Muscle layer of colon (tissue), 2 donors: ENCODE measurements at regions not wholly inside any gene's neighbourhood (a gene's known extent, or its start where the extent isn't known, plus 50 kb on each side); places are given as distances from the start of the nearest gene placed in this dataset.

Experiments used
- H3K27ac ChIP-seq: one replicate; pipeline ENCODE4 v1.7.0; 2013; ENCODE audit warnings: low read depth, mild to moderate bottlenecking, low read length, moderate library complexity
- H3K27me3 ChIP-seq, 2 donors: one replicate each; pipeline ENCODE4 v1.7.0; 2013; ENCODE audit warnings: low read length in 2 of 2, mild to moderate bottlenecking in 2 of 2; ENCODE audit not compliant: insufficient read depth in 2 of 2, control insufficient read depth in 1 of 2
- H3K36me3 ChIP-seq: one replicate; pipeline ENCODE4 v1.7.0; 2013; ENCODE audit warnings: mild to moderate bottlenecking, low read length; ENCODE audit not compliant: insufficient read depth
- H3K4me1 ChIP-seq: one replicate; pipeline ENCODE4 v1.7.0; 2013; ENCODE audit warnings: mild to moderate bottlenecking, low read length; ENCODE audit not compliant: insufficient read depth
- H3K4me3 ChIP-seq, 2 donors: one replicate each; pipeline ENCODE4 v1.7.0; 2013; ENCODE audit warnings: low read length in 2 of 2, low read depth in 1 of 2, mild to moderate bottlenecking in 1 of 2, moderate library complexity in 1 of 2
- H3K9ac ChIP-seq: one replicate; pipeline ENCODE4 v1.7.0; 2013; ENCODE audit warnings: low read length
- H3K9me3 ChIP-seq: one replicate; pipeline ENCODE4 v1.7.0; 2013; ENCODE audit warnings: mild to moderate bottlenecking, low read length
- donor health status: abdominal sarcoma.
- donor health status: Adenocarcinoma of cecum.

DNA sequence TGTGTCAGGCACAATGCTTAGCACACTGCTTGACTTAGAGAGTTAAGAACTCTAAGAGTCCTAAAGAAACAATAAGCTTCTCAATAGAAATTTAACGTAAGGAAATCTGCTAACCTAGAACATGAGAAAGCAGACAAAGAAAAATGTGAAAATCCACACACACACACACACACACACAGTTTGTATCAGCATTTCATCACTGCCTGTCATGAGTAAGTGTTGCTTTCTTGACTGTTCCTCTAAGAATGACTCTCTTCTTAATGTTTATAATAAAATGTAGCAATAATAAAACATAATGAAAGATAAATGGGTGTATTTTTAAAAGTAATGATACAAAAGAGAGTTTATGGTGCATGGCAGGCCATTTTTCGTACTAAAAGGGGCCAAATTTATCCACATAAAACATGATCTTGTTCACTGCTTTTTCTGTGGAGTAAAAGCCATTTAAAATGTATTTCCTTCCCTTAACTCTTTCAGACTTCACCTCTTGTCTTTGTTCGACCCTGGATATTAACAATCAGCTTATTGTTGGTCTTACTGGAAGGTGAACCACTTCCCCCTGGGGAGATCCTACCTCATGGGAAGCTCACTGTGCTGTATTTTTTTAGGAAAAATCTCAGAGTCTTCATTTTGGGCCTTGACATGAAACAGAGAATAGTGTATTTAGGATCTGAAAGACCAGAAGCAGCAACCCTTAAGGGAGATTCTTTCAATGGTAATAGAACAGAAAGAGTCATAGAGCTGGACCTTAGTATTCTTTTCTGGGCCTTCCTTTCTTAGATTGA lies 107.3 kb upstream of the ANKRD55 start:
- H3K4me1 ChIP-seq = no peaks in the 10 kb centered on the region
- no peaks in the 10 kb centered on the region for H3K9me3 ChIP-seq
- no peak overlapping the region for H3K9ac ChIP-seq
- no peaks in the 10 kb centered on the region for H3K36me3 ChIP-seq
- H3K27me3 ChIP-seq = no peaks in the 10 kb centered on the region
- H3K27ac ChIP-seq = no peak overlapping the region
- no peak overlapping the region for H3K4me3 ChIP-seq

DNA sequence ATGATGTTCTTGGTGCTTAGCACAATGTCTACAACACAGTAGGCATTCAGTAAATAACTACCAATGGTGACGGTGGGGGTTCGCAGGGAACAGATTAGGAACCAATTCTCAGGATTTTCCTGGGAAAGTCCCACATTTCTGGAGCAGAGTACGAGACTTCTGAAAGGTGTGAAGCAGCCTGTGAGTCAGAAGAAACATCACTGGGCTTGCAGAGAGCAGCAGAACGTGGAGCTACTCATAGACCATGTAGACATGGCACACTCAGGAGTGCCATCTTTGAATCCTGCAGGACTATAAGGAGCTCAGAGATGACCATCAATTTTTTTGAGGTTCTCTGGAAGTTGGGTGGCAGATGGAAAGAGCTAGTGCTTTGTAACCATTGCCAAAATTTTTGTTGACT lies 106.6 kb upstream of the ANKRD55 start:
- no peak overlapping the region for H3K9ac ChIP-seq
- no peaks in the 10 kb centered on the region for H3K9me3 ChIP-seq
- H3K27me3 ChIP-seq = no peaks in the 10 kb centered on the region
- H3K36me3 ChIP-seq = no peaks in the 10 kb centered on the region
- H3K27ac ChIP-seq = no peak overlapping the region
- H3K4me3 ChIP-seq = no peak overlapping the region
- no peaks in the 10 kb centered on the region for H3K4me1 ChIP-seq

DNA sequence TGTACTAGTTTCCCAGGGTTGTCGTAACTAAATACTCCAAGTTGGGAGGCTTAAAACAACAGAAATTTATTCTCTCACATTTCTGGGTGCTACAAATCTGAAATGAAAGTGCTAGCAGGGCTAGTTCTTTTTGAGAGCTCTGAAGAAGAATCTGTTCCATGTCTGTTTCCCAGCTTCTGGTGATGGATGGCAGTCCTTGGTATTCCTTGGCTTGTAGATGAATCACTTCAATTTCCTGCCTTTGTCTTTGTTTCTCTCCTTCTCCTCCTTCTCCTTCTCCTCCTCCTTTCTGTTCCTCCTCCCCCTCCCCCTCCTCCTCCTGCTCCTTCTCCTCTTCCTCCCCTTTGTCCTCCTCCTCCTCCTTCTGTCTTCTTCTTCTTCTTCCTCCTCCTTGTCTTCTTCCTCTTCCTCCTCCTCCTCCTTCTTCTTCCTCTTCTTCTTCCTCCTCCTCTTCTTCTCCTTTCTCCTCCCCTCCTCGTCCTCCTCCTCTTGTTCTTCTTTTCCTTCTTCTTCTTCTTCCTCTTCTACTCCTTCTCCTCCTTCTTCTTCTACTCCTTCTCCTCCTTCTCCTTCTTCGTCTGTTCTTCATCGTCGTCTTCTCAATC lies 104.7 kb upstream of the ANKRD55 start:
- H3K36me3 ChIP-seq = no peaks in the 10 kb centered on the region
- no peaks in the 10 kb centered on the region for H3K4me1 ChIP-seq
- no peaks in the 10 kb centered on the region for H3K9me3 ChIP-seq
- no peak overlapping the region for H3K27ac ChIP-seq
- H3K27me3 ChIP-seq = no peaks in the 10 kb centered on the region
- H3K9ac ChIP-seq = no peak overlapping the region
- no peak overlapping the region for H3K4me3 ChIP-seq

DNA sequence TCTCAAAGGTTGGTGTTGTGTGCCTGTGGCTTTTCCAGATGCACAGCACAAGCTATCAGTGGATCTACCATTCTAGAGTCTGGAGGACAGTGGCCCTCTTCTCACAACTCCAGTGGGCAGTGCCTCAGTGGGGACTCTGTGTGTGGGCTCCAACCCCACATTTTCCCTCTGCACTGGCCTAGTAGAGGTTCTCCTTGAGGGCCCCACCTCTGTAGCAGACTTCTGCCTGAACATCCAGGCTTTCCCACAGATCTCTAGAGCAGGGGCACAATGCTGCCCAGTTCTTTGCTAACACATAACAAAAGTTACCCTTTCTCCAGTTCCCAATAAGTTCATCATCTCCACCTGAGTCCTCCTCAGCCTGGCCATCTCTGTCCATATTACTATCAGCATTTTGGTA lies 102.1 kb upstream of the ANKRD55 start:
- Histone ChIP-seq H3K9me3 (no peaks in the 10 kb centered on the region), H3K4me3 (no peak overlapping the region), H3K4me1 (no peaks in the 10 kb centered on the region), H3K9ac (no peak overlapping the region), H3K27ac (no peak overlapping the region), H3K27me3 (no peaks in the 10 kb centered on the region), H3K36me3 (no peaks in the 10 kb centered on the region)

DNA sequence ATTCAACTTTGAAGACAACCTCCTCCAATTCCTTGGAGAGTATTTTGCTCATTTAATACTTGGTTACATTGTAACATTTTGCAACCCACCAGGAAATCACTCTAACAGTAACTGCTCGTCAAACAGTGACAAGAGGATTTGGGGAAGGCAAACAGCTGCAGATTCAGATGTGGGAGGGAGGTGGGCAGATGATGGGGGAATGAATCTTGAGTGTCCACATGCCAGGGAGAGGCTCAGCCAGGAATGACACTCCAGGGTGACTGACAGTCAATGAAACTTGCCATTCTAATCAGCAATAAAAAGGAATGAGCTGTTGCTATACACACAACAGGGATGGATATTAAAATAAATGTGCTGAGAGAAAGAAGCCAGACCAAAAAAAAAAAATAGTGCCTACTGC lies 97.7 kb upstream of the ANKRD55 start:
- Histone ChIP-seq H3K27ac (no peak overlapping the region), H3K36me3 (no peaks in the 10 kb centered on the region)

DNA sequence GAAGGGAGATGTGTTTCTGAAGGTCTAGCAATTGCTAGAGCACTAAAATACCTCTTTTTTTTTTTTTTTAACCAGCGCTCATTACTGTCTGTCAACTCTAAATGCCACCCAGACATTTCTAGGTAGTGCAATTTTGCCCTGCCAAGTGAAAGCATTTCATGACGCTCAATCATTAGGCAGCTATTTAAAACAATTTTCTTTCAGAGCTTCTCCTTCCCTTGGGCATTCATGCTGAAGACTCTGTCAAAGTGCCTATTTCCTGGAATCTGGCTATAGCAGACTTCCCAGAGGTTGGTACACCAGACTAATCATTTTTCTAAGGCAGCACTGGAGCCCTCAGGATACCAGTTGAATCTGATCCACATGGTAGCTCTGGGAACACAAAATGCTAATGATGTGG lies 97.0 kb upstream of the ANKRD55 start:
- H3K27ac ChIP-seq = no peak overlapping the region
- no peak overlapping the region for H3K9ac ChIP-seq
- H3K36me3 ChIP-seq = no peaks in the 10 kb centered on the region
- H3K9me3 ChIP-seq = no peaks in the 10 kb centered on the region
- no peaks in the 10 kb centered on the region for H3K4me1 ChIP-seq
- H3K4me3 ChIP-seq = no peak overlapping the region
- H3K27me3 ChIP-seq = no peaks in the 10 kb centered on the region

More for the DNA sequence above, 97.7 kb upstream of the ANKRD55 start:
- Histone ChIP-seq H3K27me3 (no peaks in the 10 kb centered on the region), H3K9ac (no peak overlapping the region), H3K4me1 (no peaks in the 10 kb centered on the region), H3K4me3 (no peak overlapping the region), H3K9me3 (no peaks in the 10 kb centered on the region)

DNA sequence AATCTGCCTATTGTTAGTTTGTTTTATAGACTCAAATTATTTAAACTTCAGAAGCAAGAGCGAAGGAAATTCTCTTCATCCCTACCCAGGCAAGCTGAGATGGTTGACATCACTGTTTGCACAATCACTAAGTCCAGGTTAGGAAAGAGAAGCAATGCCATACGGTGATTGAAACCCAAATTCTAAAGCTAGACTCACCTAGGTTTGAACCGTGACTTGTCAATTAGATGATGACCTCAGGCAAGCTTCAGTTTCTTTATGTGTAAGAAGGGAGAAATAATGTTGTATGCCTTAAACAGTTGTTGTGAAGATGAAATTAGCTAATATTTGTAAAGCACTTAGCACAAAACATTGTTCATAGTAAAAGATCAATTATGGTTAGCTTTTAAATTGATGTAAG lies 96.5 kb upstream of the ANKRD55 start:
- Histone ChIP-seq H3K9me3 (no peaks in the 10 kb centered on the region), H3K36me3 (no peaks in the 10 kb centered on the region), H3K4me1 (no peaks in the 10 kb centered on the region), H3K4me3 (no peak overlapping the region), H3K27ac (no peak overlapping the region), H3K27me3 (no peaks in the 10 kb centered on the region), H3K9ac (no peak overlapping the region)

DNA sequence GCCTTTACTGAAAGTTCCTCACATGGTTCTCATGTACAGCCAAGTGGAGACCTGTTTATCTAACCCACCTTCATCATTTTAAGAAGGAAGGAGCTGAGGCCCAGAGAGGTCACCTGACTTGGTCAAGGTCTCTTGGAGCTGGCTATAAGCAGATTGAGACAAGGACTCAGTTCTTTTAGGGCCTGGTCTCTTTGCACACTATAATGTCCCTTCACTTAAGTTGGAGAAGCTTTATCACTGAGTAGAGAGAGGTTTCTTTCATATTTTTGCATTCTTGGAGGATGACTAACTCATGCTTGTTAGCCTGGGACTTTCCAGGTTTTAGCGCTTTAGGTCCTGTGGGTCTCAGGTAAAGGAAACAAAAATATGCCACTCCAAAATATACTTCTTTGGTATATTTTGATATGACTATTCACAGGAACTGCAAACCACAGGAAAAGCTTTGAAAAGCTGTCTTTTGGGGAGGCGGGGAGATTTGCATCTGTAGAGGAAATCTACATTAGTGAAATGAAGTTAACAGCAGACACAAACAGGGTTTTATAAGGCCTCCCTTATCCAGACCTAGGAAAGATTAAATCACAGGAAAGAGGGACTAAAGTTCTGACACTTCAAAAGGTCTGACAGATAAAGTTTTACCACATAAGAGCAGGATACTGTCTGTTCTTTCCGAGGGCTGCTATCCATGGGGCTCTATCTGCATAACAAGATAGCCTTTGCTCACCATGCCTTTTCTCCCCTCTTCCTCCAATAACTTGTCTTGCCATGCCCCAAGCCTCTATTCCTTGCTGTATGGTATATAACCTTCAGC lies 95.8 kb upstream of the ANKRD55 start:
- Histone ChIP-seq H3K4me1 (no peaks in the 10 kb centered on the region), H3K36me3 (no peaks in the 10 kb centered on the region), H3K9ac (no peak overlapping the region), H3K4me3 (no peak overlapping the region), H3K9me3 (no peaks in the 10 kb centered on the region), H3K27ac (no peak overlapping the region), H3K27me3 (no peaks in the 10 kb centered on the region)

DNA sequence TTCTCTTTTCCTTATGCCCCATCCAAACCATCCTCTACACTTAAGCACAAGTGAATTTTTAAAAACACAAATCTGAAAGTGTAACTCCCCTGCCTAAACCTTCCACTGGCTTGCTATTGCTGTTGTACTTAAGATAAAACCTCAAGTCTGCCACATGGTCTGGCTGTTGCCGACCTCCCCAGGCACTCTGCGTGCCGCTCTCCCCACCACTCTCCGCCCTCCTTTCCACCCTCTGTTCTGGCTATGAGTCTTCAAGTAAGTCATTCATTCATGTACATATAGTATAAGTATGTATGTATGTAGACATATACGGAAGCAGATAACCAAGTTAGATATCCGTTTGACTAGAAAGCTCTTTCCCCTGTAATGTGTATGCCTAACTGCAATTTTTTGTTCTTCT lies 94.7 kb upstream of the ANKRD55 start:
- H3K9ac ChIP-seq = no peak overlapping the region

DNA sequence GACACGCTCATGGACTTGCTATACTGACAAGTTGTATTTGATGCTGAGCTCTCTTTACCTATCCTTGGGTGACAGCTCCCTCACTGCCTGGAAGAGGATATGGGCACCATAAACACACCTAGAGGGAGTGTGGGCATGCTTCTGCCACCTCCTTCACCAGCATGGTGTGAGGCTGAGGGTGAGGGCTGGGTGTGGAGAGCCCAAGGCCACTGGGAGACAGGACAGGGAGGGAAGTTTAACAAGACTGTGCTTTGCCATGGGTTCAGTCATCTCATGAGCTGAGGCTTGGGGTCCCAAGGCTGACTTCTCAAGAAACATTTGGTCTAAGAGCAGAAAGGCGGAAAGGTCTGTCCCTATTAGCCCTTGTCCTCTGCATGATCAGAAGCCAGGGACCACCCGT lies 93.6 kb upstream of the ANKRD55 start:
- Histone ChIP-seq H3K27me3 (no peaks in the 10 kb centered on the region), H3K4me3 (no peak overlapping the region), H3K36me3 (no peaks in the 10 kb centered on the region), H3K27ac (no peak overlapping the region), H3K9ac (no peak overlapping the region), H3K9me3 (no peaks in the 10 kb centered on the region), H3K4me1 (no peaks in the 10 kb centered on the region)

More for the DNA sequence above, 94.7 kb upstream of the ANKRD55 start:
- H3K36me3 ChIP-seq = no peaks in the 10 kb centered on the region
- H3K9me3 ChIP-seq = no peaks in the 10 kb centered on the region
- H3K4me1 ChIP-seq = no peaks in the 10 kb centered on the region
- H3K27me3 ChIP-seq = no peaks in the 10 kb centered on the region
- no peak overlapping the region for H3K27ac ChIP-seq
- no peak overlapping the region for H3K4me3 ChIP-seq

DNA sequence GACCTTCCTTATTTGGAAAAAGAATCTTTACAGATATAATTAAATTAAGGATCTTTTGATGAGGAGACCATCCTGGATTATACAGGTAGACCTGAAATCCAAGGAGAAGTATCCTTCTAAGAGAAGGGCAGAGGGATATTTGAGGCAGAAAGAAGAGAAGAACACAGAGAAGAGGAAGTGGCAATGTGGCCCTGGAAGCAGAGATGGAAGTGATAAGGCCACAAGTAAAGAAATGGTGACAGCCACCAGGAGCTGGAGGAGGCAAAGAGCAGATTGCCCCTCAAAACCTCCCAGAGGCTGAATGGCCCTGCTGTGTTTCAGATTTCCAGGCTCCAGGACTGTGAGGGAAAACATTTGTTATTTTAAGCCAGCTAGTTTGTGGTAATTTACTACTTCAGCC lies 93.0 kb upstream of the ANKRD55 start:
- H3K27ac ChIP-seq = no peak overlapping the region
- no peaks in the 10 kb centered on the region for H3K9me3 ChIP-seq

More for the DNA sequence above, 93.0 kb upstream of the ANKRD55 start:
- Histone ChIP-seq H3K36me3 (no peaks in the 10 kb centered on the region), H3K4me1 (no peaks in the 10 kb centered on the region), H3K9ac (no peak overlapping the region), H3K27me3 (no peaks in the 10 kb centered on the region), H3K4me3 (no peak overlapping the region)
